Type B pancreatic cell (in vitro differentiated cells): ENCODE measurements at regions not wholly inside any gene's neighbourhood (a gene's known extent, or its start where the extent isn't known, plus 50 kb on each side); places are given as distances from the start of the nearest gene placed in this dataset.

Experiments used
- DNase-seq: peaks from one replicate; pipeline ENCODE4 v3.0.0; 2021; ENCODE audit warnings: mixed read lengths; ENCODE audit not compliant: unreplicated experiment; ENCODE audit errors: extremely low spot score
- H3K27ac Mint-ChIP-seq: 2 replicates; pipeline ENCODE4 v1.8.0; 2021; ENCODE audit warnings: mild to moderate bottlenecking, mixed read lengths
- H3K27me3 Mint-ChIP-seq: 2 replicates; pipeline ENCODE4 v1.8.0; 2021; ENCODE audit warnings: mixed read lengths
- H3K36me3 Mint-ChIP-seq: 2 replicates; pipeline ENCODE4 v1.8.0; 2021; ENCODE audit warnings: mixed read lengths
- H3K4me1 Mint-ChIP-seq: one replicate; pipeline ENCODE4 v1.8.0; 2021; ENCODE audit warnings: mixed read lengths; ENCODE audit not compliant: unreplicated experiment
- H3K4me3 Mint-ChIP-seq: 2 replicates; pipeline ENCODE4 v1.8.0; 2021; ENCODE audit warnings: mild to moderate bottlenecking, mixed read lengths
- H3K9me3 Mint-ChIP-seq: 2 replicates; pipeline ENCODE4 v1.8.0; 2021; ENCODE audit warnings: mixed read lengths
- TF ChIP-seq, protein P1 (sequence below): fragments of 200-600 bp; sonication (generic); conservative IDR thresholded peaks from 2 replicates; pipeline ENCODE4 v1.5.0; 2021; ENCODE audit warnings: antibody characterized with exemption, mild to moderate bottlenecking

DNA sequence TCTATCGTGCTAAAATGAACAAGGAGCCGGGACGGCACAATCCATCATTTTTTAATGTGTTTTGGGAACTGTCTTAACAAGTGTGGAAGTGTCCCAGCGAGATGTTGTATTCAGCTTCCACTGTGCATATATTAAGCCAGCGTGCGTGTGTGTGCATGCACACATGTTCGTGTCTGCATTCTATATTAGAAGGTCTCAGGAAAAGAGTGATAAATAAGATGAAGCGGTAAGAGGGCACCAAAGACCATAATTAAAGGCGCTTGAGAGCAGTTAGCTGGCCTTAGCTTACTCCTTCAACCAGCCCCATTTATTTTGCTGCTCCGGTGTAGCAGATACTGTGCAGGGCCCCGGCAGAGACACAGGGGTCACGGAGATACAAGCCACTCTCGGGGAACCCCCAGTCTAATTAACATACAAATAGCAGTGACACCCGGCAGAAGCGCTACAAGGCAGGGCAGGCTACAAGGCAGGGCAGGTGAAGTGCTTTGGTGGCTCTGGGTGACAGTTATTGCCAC lies 206.5 kb upstream of the RREB1 start:
- TF ChIP-seq, protein P1, sequence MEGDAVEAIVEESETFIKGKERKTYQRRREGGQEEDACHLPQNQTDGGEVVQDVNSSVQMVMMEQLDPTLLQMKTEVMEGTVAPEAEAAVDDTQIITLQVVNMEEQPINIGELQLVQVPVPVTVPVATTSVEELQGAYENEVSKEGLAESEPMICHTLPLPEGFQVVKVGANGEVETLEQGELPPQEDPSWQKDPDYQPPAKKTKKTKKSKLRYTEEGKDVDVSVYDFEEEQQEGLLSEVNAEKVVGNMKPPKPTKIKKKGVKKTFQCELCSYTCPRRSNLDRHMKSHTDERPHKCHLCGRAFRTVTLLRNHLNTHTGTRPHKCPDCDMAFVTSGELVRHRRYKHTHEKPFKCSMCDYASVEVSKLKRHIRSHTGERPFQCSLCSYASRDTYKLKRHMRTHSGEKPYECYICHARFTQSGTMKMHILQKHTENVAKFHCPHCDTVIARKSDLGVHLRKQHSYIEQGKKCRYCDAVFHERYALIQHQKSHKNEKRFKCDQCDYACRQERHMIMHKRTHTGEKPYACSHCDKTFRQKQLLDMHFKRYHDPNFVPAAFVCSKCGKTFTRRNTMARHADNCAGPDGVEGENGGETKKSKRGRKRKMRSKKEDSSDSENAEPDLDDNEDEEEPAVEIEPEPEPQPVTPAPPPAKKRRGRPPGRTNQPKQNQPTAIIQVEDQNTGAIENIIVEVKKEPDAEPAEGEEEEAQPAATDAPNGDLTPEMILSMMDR = no peak
- Mint-ChIP-seq H3K4me1 (peaks cover 10% of the 10 kb centered on the region), H3K36me3 (no peaks in the 10 kb centered on the region), H3K4me3 (no peak overlapping the region), H3K27me3 (peaks cover 7% of the 10 kb centered on the region), H3K27ac (no peak overlapping the region), H3K9me3 (no peaks in the 10 kb centered on the region)
- DNase-seq = no peak

DNA sequence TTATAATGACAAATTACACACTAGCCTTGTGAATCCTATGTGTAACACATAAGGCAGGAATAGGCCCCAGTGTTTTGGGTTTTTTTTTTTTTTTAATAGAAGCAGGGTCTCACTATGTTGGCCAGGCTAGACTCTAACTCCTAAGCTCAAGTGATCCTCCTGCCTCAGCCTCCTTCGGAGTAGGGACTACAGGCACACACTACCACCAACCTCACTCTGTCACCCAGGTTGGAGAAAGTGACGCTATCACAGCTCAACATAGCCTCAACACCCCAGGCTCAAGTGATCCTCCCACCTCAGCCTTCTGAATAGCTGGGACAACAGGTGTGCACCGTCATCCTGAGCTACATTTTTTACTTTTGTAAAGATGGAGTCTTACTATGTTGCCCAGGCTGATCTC lies 205.8 kb upstream of the RREB1 start:
- peaks cover 7% of the 10 kb centered on the region for H3K27me3 Mint-ChIP-seq
- H3K4me1 Mint-ChIP-seq = peaks cover 14% of the 10 kb centered on the region
- no peak overlapping the region for H3K4me3 Mint-ChIP-seq
- no peak overlapping the region for H3K27ac Mint-ChIP-seq
- H3K9me3 Mint-ChIP-seq = no peaks in the 10 kb centered on the region
- TF ChIP-seq, protein P1 = no peak
- H3K36me3 Mint-ChIP-seq = no peaks in the 10 kb centered on the region
- no peak for DNase-seq

DNA sequence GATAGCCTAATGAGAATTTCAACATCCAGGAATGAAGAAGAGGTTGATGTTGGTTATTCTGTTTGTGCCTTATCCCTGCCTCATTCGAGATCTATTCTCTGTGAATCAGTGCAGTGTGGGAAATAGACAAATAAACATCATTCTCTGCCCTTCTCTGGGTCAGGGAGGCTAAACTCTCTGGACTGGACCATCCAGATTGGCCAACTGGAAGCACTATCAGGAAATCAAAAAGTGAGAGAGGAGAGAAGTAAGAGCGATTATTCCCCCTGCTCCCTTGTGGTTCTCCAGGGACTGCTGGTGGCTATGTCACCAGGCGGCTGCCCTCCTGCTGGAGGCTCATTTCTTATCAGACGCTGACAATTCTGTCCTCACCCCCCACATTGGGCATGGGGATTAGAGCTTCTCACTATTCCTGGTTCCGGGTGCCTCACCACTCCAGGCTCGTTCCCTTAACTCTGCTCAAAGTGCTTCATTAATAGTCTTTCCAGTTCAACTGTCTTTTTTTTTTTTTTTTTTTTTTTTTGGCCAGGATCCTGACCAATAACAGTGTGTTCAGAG lies 201.7 kb upstream of the RREB1 start:
- peaks cover 12% of the 10 kb centered on the region for H3K27me3 Mint-ChIP-seq
- H3K4me3 Mint-ChIP-seq = no peak overlapping the region
- H3K27ac Mint-ChIP-seq = no peak overlapping the region
- H3K36me3 Mint-ChIP-seq = no peaks in the 10 kb centered on the region
- DNase-seq = no peak
- no peaks in the 10 kb centered on the region for H3K9me3 Mint-ChIP-seq
- TF ChIP-seq, protein P1 = no peak
- peaks cover 19% of the 10 kb centered on the region for H3K4me1 Mint-ChIP-seq

DNA sequence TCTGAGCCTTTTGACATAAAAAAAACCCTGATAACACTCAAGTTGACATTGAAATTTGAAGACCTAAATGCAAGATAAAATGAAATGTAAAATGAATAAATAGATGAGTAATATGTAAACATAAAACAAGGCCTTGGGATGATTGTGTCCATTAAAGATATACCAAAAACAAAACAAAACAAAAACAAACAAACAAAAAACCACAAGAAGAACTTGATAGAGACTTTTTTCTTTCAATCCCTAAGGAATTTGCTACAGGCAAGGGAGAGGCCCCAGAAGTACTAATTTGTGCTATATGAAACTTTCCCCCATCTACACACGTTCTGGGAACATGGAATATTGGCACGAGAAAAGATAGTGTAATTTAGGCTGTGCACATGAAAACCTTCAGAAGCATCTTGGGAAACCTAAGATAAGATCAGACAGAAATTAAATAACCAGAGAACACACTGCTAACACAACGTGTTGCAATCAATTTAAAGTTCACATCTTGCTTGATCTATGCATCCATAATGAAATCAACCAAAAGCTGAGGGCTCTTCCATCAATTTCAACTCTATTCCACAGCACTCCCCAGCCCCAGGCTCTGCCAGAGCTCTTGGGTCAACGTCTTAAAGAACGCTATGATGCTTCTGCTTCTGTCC lies 201.1 kb upstream of the RREB1 start:
- no peaks in the 10 kb centered on the region for H3K9me3 Mint-ChIP-seq

DNA sequence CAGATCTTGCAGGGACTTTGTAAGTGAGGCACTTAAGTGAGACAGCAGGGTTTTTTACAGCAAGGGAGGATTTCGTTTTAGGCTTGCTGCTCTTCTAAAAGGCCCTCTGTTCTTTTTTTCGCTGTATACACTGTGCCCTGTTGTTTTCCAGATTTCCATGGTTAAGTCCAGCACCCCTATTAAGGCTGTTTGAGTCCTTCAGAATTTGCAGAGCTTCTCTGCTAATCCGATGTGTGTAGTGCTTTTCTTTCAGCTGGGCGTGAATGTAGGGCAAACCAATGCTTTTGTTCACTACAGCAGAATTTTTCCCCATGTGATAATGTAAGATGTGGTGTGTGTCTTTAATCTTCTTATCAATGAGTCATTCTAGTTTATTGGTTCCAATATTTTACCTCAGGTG lies 200.5 kb upstream of the RREB1 start:
- DNase-seq = no peak
- peaks cover 20% of the 10 kb centered on the region for H3K4me1 Mint-ChIP-seq
- TF ChIP-seq, protein P1 = no peak
- no peaks in the 10 kb centered on the region for H3K36me3 Mint-ChIP-seq
- H3K9me3 Mint-ChIP-seq = no peaks in the 10 kb centered on the region
- peaks cover 8% of the 10 kb centered on the region for H3K27me3 Mint-ChIP-seq
- H3K27ac Mint-ChIP-seq = no peak overlapping the region
- H3K4me3 Mint-ChIP-seq = no peak overlapping the region

More for the DNA sequence above, 201.1 kb upstream of the RREB1 start:
- Mint-ChIP-seq H3K4me3 (no peak overlapping the region), H3K36me3 (no peaks in the 10 kb centered on the region), H3K27ac (no peak overlapping the region), H3K27me3 (peaks cover 9% of the 10 kb centered on the region), H3K4me1 (peaks cover 14% of the 10 kb centered on the region)
- TF ChIP-seq, protein P1 = no peak
- DNase-seq = no peak
